Stomach (tissue), 4 donors: ENCODE measurements at regions not wholly inside any gene's neighbourhood (a gene's known extent, or its start where the extent isn't known, plus 50 kb on each side); places are given as distances from the start of the nearest gene placed in this dataset.

Source experiments
- CTCF ChIP-seq, 7 experiments: fragments of 450-650 bp in 4 of 7; fragments of 200-600 bp in 3 of 7; sonication (generic) in 3 of 7; IDR thresholded peaks; one replicate each; pipeline ENCODE4 v1.5.1; 2016 to 2019; ENCODE audit warnings: antibody characterized with exemption in 7 of 7, control low read depth in 2 of 7, mild to moderate bottlenecking in 1 of 7
- POLR2A ChIP-seq, 4 donors: fragments of 450-650 bp; IDR thresholded peaks; one replicate each; pipeline ENCODE4 v1.6.1; 2016; ENCODE audit warnings: antibody characterized with exemption in 4 of 4, control low read depth in 2 of 4, mild to moderate bottlenecking in 1 of 4, moderate library complexity in 1 of 4

DNA sequence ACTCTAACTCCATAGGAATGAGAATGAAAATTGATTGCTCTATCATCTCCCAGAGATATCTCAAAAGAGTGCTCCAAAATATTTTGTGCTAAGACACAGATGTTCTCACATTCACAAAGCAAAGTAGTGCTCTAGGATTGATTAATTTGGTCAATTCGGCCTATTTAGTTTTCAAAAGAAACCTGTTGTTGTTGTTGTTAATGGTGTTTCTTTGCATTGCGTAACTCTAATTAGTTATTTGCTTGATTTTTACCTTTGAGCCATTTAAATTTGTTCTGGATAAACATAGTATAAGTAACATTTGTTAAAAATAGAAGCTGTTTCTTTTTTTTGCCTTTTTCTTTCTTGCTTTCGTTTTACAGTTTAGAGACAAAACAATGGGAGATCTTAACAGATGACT, 382.5 kb downstream of the CAAP1 start:
- no peak for TF ChIP-seq POLR2A (IDR thresholded peaks at IDR 0.05)
- TF ChIP-seq CTCF (IDR thresholded peaks at IDR 0.05) = no peak
